A549 (cell line): ENCODE measurements at regions not wholly inside any gene's neighbourhood (a gene's known extent, or its start where the extent isn't known, plus 50 kb on each side); places are given as distances from the start of the nearest gene placed in this dataset.
"Not testable (repeated sequence)": the region's sequence is repeated elsewhere in the genome, so short reads cannot be mapped to it uniquely, and the experiment has no call there.

Source experiments
- ATAC-seq, 2 experiments: fragments of 200-7000 bp in 1 of 2; fragments of >200 bp in 1 of 2; cut with Nextera tagmentation in 1 of 2; cut with Tn5 transposase in 1 of 2; 3 replicates each; pipeline versions ENCODE4 v1.8.0 to v1.9.1; 2018 to 2020; ENCODE audit warnings: mild to moderate bottlenecking in 1 of 2, moderate library complexity in 1 of 2
- CTCF ChIA-PET: fragments of 300-600 bp; sonication (Branson Sonifier 250); formaldehyde crosslinking; extraction: SDS; loops from one replicate; lab custom pipeline; 2021; ENCODE audit warnings: antibody characterized with exemption, inconsistent platforms; lab: Yijun Ruan, JAX
- POLR2A ChIA-PET: fragments of 350-600 bp; formaldehyde crosslinking; extraction: SDS; loops from one replicate; lab custom pipeline; 2021; ENCODE audit warnings: antibody characterized with exemption, inconsistent platforms; lab: Yijun Ruan, JAX
- DNase-seq, 2 experiments: peaks; one replicate each; pipeline versions ENCODE4 v3.0.0 to v3.0.0-alpha.2; 2011 to 2016; ENCODE audit warnings: low read depth in 1 of 2, low spot score in 1 of 2
- FAIRE-seq: peaks from 2 replicates; lab custom pipeline; 2011; peaks lifted over from hg19 to GRCh38; lab: Jason Lieb, UNC
- H3K27ac ChIP-seq, 2 experiments: fragments of >200 bp; sonication (Bioruptor Twin); formaldehyde crosslinking; 3 replicates each; pipeline ENCODE4 v1.5.1; 2016 to 2017
- H3K4me1 ChIP-seq: fragments of >200 bp; sonication (Bioruptor Twin); formaldehyde crosslinking; 3 replicates; pipeline ENCODE4 v1.6.1; 2016
- H3K4me2 ChIP-seq: fragments of >200 bp; sonication (Bioruptor Twin); formaldehyde crosslinking; 3 replicates; pipeline ENCODE4 v1.6.1; 2016
- H3K4me3 ChIP-seq: fragments of >200 bp; sonication (Bioruptor Twin); formaldehyde crosslinking; 3 replicates; pipeline ENCODE4 v1.5.1; 2016
- H3K9me3 ChIP-seq: fragments of >200 bp; sonication (Bioruptor Twin); formaldehyde crosslinking; 3 replicates; pipeline ENCODE4 v1.6.1; 2016
- BHLHE40 ChIP-seq: IDR thresholded peaks from 2 replicates; pipeline ENCODE4 v1.6.1; 2012; ENCODE audit warnings: low read depth, low read length, inconsistent platforms
- EHMT2 ChIP-seq: fragments of 200-600 bp; sonication (generic); IDR thresholded peaks from 2 replicates; pipeline ENCODE4 v1.6.1; 2016; ENCODE audit warnings: antibody characterized with exemption, low read depth, mild to moderate bottlenecking, moderate library complexity
- EP300 ChIP-seq, 2 experiments: fragments of >200 bp; sonication (Bioruptor Twin); formaldehyde crosslinking; IDR thresholded peaks; 2 replicates in 1 of 2; 3 replicates in 1 of 2; pipeline ENCODE4 v1.6.1; 2016 to 2017
- HDAC2 ChIP-seq: fragments of 200-600 bp; sonication (generic); IDR thresholded peaks from 2 replicates; pipeline ENCODE4 v1.6.1; 2016
- HOXA7 ChIP-seq: fragments of 250-450 bp; sonication (Bioruptor Pico); IDR thresholded peaks from 2 replicates; pipeline ENCODE4 v1.5.0; 2020; ENCODE audit warnings: mild to moderate bottlenecking, moderate library complexity
- JUNB ChIP-seq: fragments of >200 bp; sonication (Bioruptor Twin); formaldehyde crosslinking; IDR thresholded peaks from 2 replicates; pipeline ENCODE4 v1.6.1; 2016
- KDM1A ChIP-seq: fragments of 200-600 bp; sonication (generic); IDR thresholded peaks from 2 replicates; pipeline ENCODE4 v1.6.1; 2016; ENCODE audit warnings: low read depth, mild to moderate bottlenecking
- KDM5A ChIP-seq: fragments of 200-600 bp; sonication (generic); IDR thresholded peaks from 2 replicates; pipeline ENCODE4 v1.6.1; 2016; ENCODE audit warnings: antibody characterized with exemption, mild to moderate bottlenecking
- MAFK ChIP-seq: fragments of 450-650 bp; IDR thresholded peaks from 2 replicates; pipeline ENCODE4 v1.6.1; 2014; ENCODE audit not compliant: partially characterized antibody
- MAZ ChIP-seq: fragments of 150-350 bp; IDR thresholded peaks from 2 replicates; pipeline ENCODE4 v1.6.1; 2014; ENCODE audit warnings: antibody characterized with exemption, low read depth, low read length, borderline replicate concordance
- PHF8 ChIP-seq: fragments of 200-600 bp; sonication (generic); IDR thresholded peaks from 2 replicates; pipeline ENCODE4 v1.6.1; 2016; ENCODE audit warnings: low read depth, mild to moderate bottlenecking, antibody characterized with exemption, moderate library complexity, borderline replicate concordance
- RAD21 ChIP-seq, 2 experiments: fragments of >200 bp in 1 of 2; sonication (Bioruptor Twin) in 1 of 2; formaldehyde crosslinking in 1 of 2; IDR thresholded peaks in 1 of 2; conservative IDR thresholded peaks in 1 of 2; 2 replicates in 1 of 2; 3 replicates in 1 of 2; pipeline ENCODE4 v1.6.1; 2012 to 2018; ENCODE audit warnings: inconsistent platforms in 1 of 2
- RARB ChIP-seq: fragments of 250-450 bp; sonication (Bioruptor Pico); IDR thresholded peaks from 2 replicates; pipeline ENCODE4 v1.8.0; 2021; ENCODE audit warnings: mild to moderate bottlenecking, moderate library complexity
- RNF2 ChIP-seq: fragments of 200-600 bp; sonication (generic); IDR thresholded peaks from 2 replicates; pipeline ENCODE4 v1.6.1; 2016; ENCODE audit warnings: low read depth, mild to moderate bottlenecking, antibody characterized with exemption, moderate library complexity, borderline replicate concordance
- ZC3H11A ChIP-seq: fragments of 450-650 bp; IDR thresholded peaks from 2 replicates; pipeline ENCODE4 v1.6.1; 2014; ENCODE audit warnings: antibody characterized with exemption, mild to moderate bottlenecking
- WGBS: methylation state at CpG from one replicate; pipeline ENCODE4 v1.1.6; 2017; ENCODE audit errors: missing lambda C conversion rate; 5-methylcytosine and 5-hydroxymethylcytosine counted together
- TF ChIP-seq, protein P1 (sequence below): fragments of >200 bp; sonication (Bioruptor Twin); formaldehyde crosslinking; IDR thresholded peaks from 3 replicates; pipeline ENCODE4 v1.6.1; 2016
- TF ChIP-seq, protein P2 (sequence below): fragments of >200 bp; sonication (Bioruptor Twin); formaldehyde crosslinking; IDR thresholded peaks from 3 replicates; pipeline ENCODE4 v1.5.1; 2016
- TF ChIP-seq, protein P3 (sequence below): fragments of 200-600 bp; sonication (generic); IDR thresholded peaks from 2 replicates; pipeline ENCODE4 v1.6.1; 2016; ENCODE audit warnings: antibody characterized with exemption, mild to moderate bottlenecking, moderate library complexity
- TF ChIP-seq, protein P4 (sequence below): fragments of >200 bp; sonication (Bioruptor Twin); formaldehyde crosslinking; IDR thresholded peaks from 2 replicates; pipeline ENCODE4 v1.6.1; 2016

DNA sequence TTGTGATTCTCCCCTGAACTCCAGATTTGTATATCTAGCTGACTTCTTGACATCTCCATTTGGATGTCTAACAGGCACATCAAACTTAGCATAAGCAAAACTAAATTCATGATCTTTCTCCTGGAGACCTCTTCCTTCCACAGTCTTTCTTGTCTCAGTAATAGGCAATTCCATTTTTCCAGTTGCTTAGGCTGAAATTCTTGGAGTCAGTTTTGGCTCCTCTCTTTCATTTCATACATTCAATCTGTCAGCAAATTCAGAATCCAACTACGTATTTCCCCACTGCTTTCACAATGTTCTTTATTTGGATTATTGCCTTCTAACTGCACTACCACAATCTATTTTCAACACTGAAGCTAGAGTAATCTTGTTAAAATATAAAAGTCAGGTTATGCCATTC is 219.9 kb upstream of the GLRA2 start:
- CTCF ChIA-PET, result no interaction called here
- TF ChIP-seq KDM1A (no peak), EHMT2 (no peak), HOXA7 (no peak), JUNB (no peak), ZC3H11A (no peak), EP300 (IDR thresholded peaks at IDR 0.05) (no peak), RNF2 (no peak), PHF8 (no peak), MAZ (no peak), RAD21 (conservative IDR thresholded peaks at IDR 0.05 in 1 of 2, IDR thresholded peaks at IDR 0.05 in 1 of 2) (no peak), HDAC2 (no peak), KDM5A (no peak), MAFK (no peak), BHLHE40 (no peak), RARB (no peak)
- TF ChIP-seq, protein P1, sequence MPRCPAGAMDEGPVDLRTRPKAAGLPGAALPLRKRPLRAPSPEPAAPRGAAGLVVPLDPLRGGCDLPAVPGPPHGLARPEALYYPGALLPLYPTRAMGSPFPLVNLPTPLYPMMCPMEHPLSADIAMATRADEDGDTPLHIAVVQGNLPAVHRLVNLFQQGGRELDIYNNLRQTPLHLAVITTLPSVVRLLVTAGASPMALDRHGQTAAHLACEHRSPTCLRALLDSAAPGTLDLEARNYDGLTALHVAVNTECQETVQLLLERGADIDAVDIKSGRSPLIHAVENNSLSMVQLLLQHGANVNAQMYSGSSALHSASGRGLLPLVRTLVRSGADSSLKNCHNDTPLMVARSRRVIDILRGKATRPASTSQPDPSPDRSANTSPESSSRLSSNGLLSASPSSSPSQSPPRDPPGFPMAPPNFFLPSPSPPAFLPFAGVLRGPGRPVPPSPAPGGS, result no peak
- TF ChIP-seq, protein P2, sequence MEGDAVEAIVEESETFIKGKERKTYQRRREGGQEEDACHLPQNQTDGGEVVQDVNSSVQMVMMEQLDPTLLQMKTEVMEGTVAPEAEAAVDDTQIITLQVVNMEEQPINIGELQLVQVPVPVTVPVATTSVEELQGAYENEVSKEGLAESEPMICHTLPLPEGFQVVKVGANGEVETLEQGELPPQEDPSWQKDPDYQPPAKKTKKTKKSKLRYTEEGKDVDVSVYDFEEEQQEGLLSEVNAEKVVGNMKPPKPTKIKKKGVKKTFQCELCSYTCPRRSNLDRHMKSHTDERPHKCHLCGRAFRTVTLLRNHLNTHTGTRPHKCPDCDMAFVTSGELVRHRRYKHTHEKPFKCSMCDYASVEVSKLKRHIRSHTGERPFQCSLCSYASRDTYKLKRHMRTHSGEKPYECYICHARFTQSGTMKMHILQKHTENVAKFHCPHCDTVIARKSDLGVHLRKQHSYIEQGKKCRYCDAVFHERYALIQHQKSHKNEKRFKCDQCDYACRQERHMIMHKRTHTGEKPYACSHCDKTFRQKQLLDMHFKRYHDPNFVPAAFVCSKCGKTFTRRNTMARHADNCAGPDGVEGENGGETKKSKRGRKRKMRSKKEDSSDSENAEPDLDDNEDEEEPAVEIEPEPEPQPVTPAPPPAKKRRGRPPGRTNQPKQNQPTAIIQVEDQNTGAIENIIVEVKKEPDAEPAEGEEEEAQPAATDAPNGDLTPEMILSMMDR, result no peak
- TF ChIP-seq, protein P3, sequence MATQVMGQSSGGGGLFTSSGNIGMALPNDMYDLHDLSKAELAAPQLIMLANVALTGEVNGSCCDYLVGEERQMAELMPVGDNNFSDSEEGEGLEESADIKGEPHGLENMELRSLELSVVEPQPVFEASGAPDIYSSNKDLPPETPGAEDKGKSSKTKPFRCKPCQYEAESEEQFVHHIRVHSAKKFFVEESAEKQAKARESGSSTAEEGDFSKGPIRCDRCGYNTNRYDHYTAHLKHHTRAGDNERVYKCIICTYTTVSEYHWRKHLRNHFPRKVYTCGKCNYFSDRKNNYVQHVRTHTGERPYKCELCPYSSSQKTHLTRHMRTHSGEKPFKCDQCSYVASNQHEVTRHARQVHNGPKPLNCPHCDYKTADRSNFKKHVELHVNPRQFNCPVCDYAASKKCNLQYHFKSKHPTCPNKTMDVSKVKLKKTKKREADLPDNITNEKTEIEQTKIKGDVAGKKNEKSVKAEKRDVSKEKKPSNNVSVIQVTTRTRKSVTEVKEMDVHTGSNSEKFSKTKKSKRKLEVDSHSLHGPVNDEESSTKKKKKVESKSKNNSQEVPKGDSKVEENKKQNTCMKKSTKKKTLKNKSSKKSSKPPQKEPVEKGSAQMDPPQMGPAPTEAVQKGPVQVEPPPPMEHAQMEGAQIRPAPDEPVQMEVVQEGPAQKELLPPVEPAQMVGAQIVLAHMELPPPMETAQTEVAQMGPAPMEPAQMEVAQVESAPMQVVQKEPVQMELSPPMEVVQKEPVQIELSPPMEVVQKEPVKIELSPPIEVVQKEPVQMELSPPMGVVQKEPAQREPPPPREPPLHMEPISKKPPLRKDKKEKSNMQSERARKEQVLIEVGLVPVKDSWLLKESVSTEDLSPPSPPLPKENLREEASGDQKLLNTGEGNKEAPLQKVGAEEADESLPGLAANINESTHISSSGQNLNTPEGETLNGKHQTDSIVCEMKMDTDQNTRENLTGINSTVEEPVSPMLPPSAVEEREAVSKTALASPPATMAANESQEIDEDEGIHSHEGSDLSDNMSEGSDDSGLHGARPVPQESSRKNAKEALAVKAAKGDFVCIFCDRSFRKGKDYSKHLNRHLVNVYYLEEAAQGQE, result no peak
- TF ChIP-seq, protein P4, sequence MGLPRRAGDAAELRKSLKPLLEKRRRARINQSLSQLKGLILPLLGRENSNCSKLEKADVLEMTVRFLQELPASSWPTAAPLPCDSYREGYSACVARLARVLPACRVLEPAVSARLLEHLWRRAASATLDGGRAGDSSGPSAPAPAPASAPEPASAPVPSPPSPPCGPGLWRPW, result no peak
- Histone ChIP-seq H3K9me3 (no peaks in the 10 kb centered on the region), H3K4me3 (no peak overlapping the region), H3K4me1 (no peaks in the 10 kb centered on the region), H3K4me2 (no peak overlapping the region), H3K27ac (no peak overlapping the region)
- 36% methylated on average over 1 of the region's 1 CpG for WGBS
- POLR2A ChIA-PET, result no interaction called here
- FAIRE-seq, result no peak
- no peak for DNase-seq
- no peak for ATAC-seq

DNA sequence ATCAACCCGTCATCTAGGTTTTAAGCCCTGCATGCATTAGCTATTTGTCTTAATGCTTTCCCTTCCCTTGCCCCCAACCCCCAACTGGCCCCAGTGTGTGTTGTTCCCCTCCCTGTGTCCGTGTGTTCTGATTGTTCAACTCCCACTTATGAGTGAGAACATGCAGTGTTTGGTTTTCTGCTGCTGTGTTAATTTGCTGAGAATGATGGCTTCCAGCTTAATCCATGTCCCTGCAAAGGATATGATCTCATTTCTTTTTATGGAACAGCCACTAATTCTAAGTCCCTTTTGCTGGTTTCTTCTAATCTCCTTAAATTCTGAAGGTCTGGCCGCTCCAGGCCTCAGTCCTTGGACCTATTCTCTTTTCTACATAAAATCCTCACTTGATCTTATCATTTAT is 220.4 kb upstream of the GLRA2 start:
- FAIRE-seq, H3K27ac ChIP-seq, H3K4me2 ChIP-seq, ATAC-seq, H3K4me1 ChIP-seq, DNase-seq, H3K9me3 ChIP-seq, POLR2A ChIA-PET, H3K4me3 ChIP-seq, CTCF ChIA-PET: not testable (repeated sequence)
- WGBS, result 12% methylated on average over 3 of the region's 3 CpGs
